HEK293T (cell line): ENCODE measurements at regions not wholly inside any gene's neighbourhood (a gene's known extent, or its start where the extent isn't known, plus 50 kb on each side); places are given as distances from the start of the nearest gene placed in this dataset.

Source experiments
- HDGF ChIP-seq: fragments of 450-650 bp; IDR thresholded peaks from 2 replicates; pipeline ENCODE4 v1.6.1; 2017; ENCODE audit warnings: antibody characterized with exemption, borderline replicate concordance
- NFRKB ChIP-seq: fragments of 450-650 bp; IDR thresholded peaks from 2 replicates; pipeline ENCODE4 v1.6.1; 2016; ENCODE audit warnings: mild to moderate bottlenecking, moderate library complexity
- PKNOX1 ChIP-seq: fragments of 450-650 bp; IDR thresholded peaks from 2 replicates; pipeline ENCODE4 v1.6.1; 2016
- SP1 ChIP-seq: fragments of 450-650 bp; IDR thresholded peaks from 2 replicates; pipeline ENCODE4 v1.6.1; 2017
- SUZ12 ChIP-seq: fragments of 450-650 bp; IDR thresholded peaks from 2 replicates; pipeline ENCODE4 v1.6.1; 2016; ENCODE audit warnings: mild to moderate bottlenecking
- TARDBP ChIP-seq: fragments of 450-650 bp; IDR thresholded peaks from 2 replicates; pipeline ENCODE4 v1.6.1; 2016
- ZNF384 ChIP-seq: fragments of 450-650 bp; IDR thresholded peaks from 2 replicates; pipeline ENCODE4 v1.6.1; 2016

GRCh38 chr6:155946860-155947259 is 491.2 kb upstream of the NOX3 start:
- TF ChIP-seq TARDBP (no peak), HDGF (no peak), SUZ12 (no peak), NFRKB (no peak), SP1 (no peak), PKNOX1 (no peak), ZNF384 (no peak)
